Spleen (tissue), 11 donors: ENCODE measurements at regions not wholly inside any gene's neighbourhood (a gene's known extent, or its start where the extent isn't known, plus 50 kb on each side); places are given as distances from the start of the nearest gene placed in this dataset.

Experiments
- DNase-seq: peaks from one replicate; pipeline ENCODE4 v3.0.0-alpha.2; 2020
- H3K27ac ChIP-seq, 8 donors: fragments of 200-600 bp; sonication (generic) in 7 of 8; 1 replicate in 4 of 8; 2 replicates in 4 of 8; pipeline versions ENCODE4 v1.5.0 to v1.8.0; 2016 to 2021; ENCODE audit warnings: inconsistent platforms in 4 of 8, mild to moderate bottlenecking in 4 of 8, moderate library complexity in 1 of 8
- H3K27me3 ChIP-seq, 7 donors: fragments of 200-600 bp; sonication (generic) in 6 of 7; replicated peaks in 1 of 7; 1 replicate in 4 of 7; 2 replicates in 3 of 7; pipeline versions ENCODE4 v1.5.0 to v1.8.0; 2016 to 2021; ENCODE audit warnings: inconsistent platforms in 3 of 7, mild to moderate bottlenecking in 1 of 7
- H3K36me3 ChIP-seq, 6 donors: fragments of 200-600 bp; sonication (generic) in 5 of 6; 1 replicate in 4 of 6; 2 replicates in 2 of 6; pipeline versions ENCODE4 v1.5.0 to v1.8.0; 2016 to 2021; ENCODE audit warnings: inconsistent platforms in 2 of 6
- H3K4me1 ChIP-seq, 6 donors: fragments of 200-600 bp; sonication (generic) in 5 of 6; 1 replicate in 3 of 6; 2 replicates in 3 of 6; pipeline versions ENCODE4 v1.5.0 to v1.8.0; 2016 to 2021; ENCODE audit warnings: inconsistent platforms in 3 of 6
- H3K4me3 ChIP-seq, 8 donors: fragments of 200-600 bp; sonication (generic) in 7 of 8; 1 replicate in 4 of 8; 2 replicates in 4 of 8; pipeline versions ENCODE4 v1.5.0 to v1.8.0; 2016 to 2021; ENCODE audit warnings: inconsistent platforms in 4 of 8, mild to moderate bottlenecking in 4 of 8, moderate library complexity in 2 of 8
- H3K9me3 ChIP-seq, 8 donors: fragments of 200-600 bp; sonication (generic) in 7 of 8; 1 replicate in 4 of 8; 2 replicates in 4 of 8; pipeline versions ENCODE4 v1.5.0 to v1.8.0; 2016 to 2021; ENCODE audit warnings: inconsistent platforms in 4 of 8
- POLR2A ChIP-seq, 3 donors: fragments of 450-650 bp; IDR thresholded peaks; one replicate each; pipeline ENCODE4 v1.5.1; 2017; ENCODE audit warnings: antibody characterized with exemption in 3 of 3, mild to moderate bottlenecking in 1 of 3
- POLR2AphosphoS5 ChIP-seq, 3 donors: sonication (generic); formaldehyde crosslinking; IDR thresholded peaks; one replicate each; pipeline ENCODE4 v1.5.1; 2017; ENCODE audit warnings: antibody characterized with exemption in 3 of 3
- WGBS, 5 donors: extraction: QIAGEN DNeasy Blood & Tissue Kit in 3 of 5; methylation state at CpG; one replicate each; pipeline versions ENCODE4 v1.1.5 to v1.1.7; 2013 to 2018; 5-methylcytosine and 5-hydroxymethylcytosine counted together
- intact Hi-C: fragments of 100-400 bp; cut with DNase I; formaldehyde crosslinking; loops from one replicate; pipeline ENCODE4 v1.15.0; 2023; ENCODE audit warnings: low total_unique reads
- TF ChIP-seq, protein P1 (sequence below), 11 experiments: fragments of 200-600 bp in 7 of 11; fragments of 450-650 bp in 4 of 11; sonication (generic) in 4 of 11; IDR thresholded peaks in 8 of 11; conservative IDR thresholded peaks in 3 of 11; 1 replicate in 7 of 11; 2 replicates in 4 of 11; pipeline versions ENCODE4 v1.4.0 to v1.8.0; 2016 to 2021; ENCODE audit warnings: antibody characterized with exemption in 11 of 11, inconsistent platforms in 4 of 11, mild to moderate bottlenecking in 1 of 11
- donor health status: healthy with polysubstance abuse.
- donor health status: DM: no; HTN: no; CAD: no; lungs with moderate emphysema.
- donor health status: DM: no; HTN: no; CAD: no.
- donor health status: Bipolar disorder and iron deficiency.
- donor health status: healthy.
- donor health status: DM: no; HTN: no; CAD: no.
- donor health status: DM: yes; HTN: yes; CAD: no.

DNA sequence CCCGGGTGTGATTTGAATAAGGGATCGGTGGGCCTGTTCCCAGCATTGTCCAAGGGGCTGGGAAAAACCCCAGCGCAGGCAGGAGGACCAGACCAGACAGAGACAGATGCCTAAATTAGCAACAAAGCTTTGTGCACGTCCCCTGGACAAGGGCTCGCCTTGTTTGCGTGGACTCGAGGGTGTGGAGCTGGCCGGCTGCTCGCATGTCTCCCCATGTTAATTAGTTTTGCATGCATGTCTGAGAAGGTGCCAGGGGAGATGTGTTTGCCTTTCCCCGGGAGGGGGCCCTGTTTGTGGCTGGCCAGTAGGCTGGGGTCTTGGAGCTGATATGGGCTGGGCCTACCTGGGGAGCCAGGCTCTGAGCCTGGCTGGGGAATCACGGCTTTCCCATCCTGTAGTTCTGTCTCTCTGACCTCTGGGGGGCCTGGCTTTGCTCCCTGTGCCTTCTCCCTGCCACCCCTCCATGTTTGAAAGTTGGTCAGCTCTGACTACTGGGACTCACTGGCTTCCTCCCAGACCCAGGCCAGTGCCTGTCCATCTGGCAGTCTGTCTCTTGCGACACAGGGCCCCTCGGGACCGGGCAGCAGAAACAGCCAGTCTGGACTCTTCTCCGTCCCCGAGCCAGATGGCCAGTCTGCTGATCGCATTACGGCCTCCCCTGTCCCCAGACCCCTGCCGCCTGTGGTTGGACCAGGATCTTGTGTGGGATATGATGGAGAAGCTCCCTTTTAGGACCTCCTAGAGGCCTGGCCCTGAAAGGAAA lies 55.4 kb upstream of the POLG start:
- 73 to 77% (median 75%) methylated on average over 14 to 19 of the region's 19 CpGs for WGBS, 5 donors
- intact Hi-C loops: no loop called here
- Histone ChIP-seq H3K36me3 (no peaks in the 10 kb centered on the region), H3K27ac (no peak overlapping the region), H3K4me3 (no peak overlapping the region), H3K4me1 (no peaks in the 10 kb centered on the region), H3K9me3 (no peaks in the 10 kb centered on the region), H3K27me3 (peaks cover 0 to 63% (median 5%) of the 10 kb centered on the region in 7 donors)
- peak; percentile 71 for DNase-seq
- TF ChIP-seq, protein P1, sequence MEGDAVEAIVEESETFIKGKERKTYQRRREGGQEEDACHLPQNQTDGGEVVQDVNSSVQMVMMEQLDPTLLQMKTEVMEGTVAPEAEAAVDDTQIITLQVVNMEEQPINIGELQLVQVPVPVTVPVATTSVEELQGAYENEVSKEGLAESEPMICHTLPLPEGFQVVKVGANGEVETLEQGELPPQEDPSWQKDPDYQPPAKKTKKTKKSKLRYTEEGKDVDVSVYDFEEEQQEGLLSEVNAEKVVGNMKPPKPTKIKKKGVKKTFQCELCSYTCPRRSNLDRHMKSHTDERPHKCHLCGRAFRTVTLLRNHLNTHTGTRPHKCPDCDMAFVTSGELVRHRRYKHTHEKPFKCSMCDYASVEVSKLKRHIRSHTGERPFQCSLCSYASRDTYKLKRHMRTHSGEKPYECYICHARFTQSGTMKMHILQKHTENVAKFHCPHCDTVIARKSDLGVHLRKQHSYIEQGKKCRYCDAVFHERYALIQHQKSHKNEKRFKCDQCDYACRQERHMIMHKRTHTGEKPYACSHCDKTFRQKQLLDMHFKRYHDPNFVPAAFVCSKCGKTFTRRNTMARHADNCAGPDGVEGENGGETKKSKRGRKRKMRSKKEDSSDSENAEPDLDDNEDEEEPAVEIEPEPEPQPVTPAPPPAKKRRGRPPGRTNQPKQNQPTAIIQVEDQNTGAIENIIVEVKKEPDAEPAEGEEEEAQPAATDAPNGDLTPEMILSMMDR (IDR thresholded peaks at IDR 0.05 in 8 of 11, conservative IDR thresholded peaks at IDR 0.05 in 3 of 11): no peak
- TF ChIP-seq POLR2AphosphoS5 (IDR thresholded peaks at IDR 0.05): no peak
- TF ChIP-seq POLR2A (IDR thresholded peaks at IDR 0.05): no peak

DNA sequence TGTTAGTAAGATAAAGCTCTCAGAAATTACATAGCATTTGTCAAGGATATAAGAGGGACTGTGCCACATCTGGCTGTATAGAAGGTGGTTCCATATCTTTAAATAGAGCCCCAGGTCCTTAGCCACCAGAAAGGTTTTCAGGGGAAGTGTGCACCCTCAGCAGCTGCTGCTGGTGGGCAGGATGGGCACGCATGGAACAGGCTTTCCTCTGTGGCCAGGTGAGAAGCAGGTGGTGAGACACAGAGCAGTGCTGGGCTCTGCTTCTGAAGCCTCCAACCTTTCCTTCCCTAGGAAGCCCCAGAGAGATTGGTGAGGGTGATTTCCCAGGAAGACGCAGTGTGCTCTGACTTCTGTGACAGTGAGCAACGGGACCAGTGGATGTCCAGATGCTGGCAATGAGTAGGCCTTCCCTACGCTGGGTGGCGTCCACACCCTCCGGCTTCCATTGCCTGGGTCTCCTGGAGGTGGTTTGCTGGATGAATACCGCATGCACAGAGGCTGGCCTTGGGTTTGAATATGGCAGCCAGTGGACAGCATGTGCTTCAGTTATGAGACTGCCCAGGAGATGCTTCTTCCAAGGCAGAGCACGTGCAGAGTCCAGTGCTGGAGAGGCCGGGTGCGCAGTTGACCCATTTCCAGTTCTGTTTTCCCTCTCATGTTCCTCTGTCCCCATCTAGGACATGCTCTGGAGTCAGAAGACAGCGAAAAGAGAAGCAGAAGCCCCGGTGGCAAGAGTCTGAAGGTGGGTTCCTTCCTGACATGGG lies 52.7 kb upstream of the POLG start:
- TF ChIP-seq, protein P1 (IDR thresholded peaks at IDR 0.05 in 8 of 11, conservative IDR thresholded peaks at IDR 0.05 in 3 of 11): no peak
- TF ChIP-seq POLR2AphosphoS5 (IDR thresholded peaks at IDR 0.05) (no peak), POLR2A (IDR thresholded peaks at IDR 0.05) (no peak)
- Histone ChIP-seq H3K4me3 (no peak overlapping the region), H3K27me3 (peaks cover 0 to 59% (median 0%) of the 10 kb centered on the region in 7 donors), H3K36me3 (no peaks in the 10 kb centered on the region), H3K9me3 (no peaks in the 10 kb centered on the region), H3K4me1 (no peaks in the 10 kb centered on the region), H3K27ac (no peak overlapping the region)
- DNase-seq: peak; percentile 51
- 66 to 88% (median 79%) methylated on average over 6 to 12 of the region's 12 CpGs for WGBS, 5 donors
- intact Hi-C loops: no loop called here

DNA sequence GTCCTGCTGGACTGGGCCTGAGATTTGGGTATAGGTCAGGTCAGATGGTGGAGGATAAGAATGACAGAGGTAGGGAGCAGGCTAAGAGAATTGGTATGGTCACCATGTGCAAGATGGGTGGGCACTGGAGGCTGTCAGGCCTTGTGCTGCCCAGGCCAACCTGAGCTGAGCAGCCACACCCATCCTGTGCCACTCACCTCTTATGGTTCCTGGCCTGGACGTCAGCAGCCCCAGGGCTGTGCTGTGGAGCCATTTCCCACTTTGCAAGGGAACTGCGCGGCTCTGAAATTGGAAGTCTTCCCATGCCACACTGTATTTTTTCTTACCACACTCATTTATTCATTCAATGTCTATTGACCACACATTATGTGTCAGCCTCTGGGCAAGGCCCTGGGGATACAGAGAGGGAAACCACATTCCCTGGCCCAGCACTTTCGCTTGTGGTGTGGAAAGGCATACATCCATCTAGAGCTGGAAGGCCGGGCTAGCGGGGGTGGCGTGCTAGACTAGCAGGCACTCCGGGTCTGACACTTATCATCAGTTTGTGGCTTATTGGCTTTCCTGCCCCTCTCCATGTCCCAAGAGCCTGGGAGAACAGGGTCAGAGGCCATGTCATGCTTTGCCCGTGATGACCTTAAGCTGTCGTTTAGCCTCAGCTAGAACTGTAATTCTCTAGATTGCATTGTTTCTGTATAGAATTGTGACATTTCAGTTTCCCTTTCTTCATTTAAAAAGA lies 51.1 kb upstream of the POLG start:
- TF ChIP-seq, protein P1 (IDR thresholded peaks at IDR 0.05 in 8 of 11, conservative IDR thresholded peaks at IDR 0.05 in 3 of 11): no peak
- TF ChIP-seq POLR2AphosphoS5 (IDR thresholded peaks at IDR 0.05) (no peak), POLR2A (IDR thresholded peaks at IDR 0.05) (no peak)
- intact Hi-C loops: no loop called here
- no peaks in the 10 kb centered on the region for H3K9me3 ChIP-seq
- no peak overlapping the region for H3K27ac ChIP-seq
- peaks cover 0 to 59% (median 9%) of the 10 kb centered on the region in 7 donors for H3K27me3 ChIP-seq
- no peaks in the 10 kb centered on the region for H3K36me3 ChIP-seq
- no peak overlapping the region for H3K4me3 ChIP-seq
- H3K4me1 ChIP-seq: no peaks in the 10 kb centered on the region
- 47 to 80% (median 61%) methylated on average over 10 of the region's 10 CpGs for WGBS, 5 donors
- DNase-seq: peak; percentile 64
